ENCODE measurements at regions not wholly inside any gene's neighbourhood (a gene's known extent, or its start where the extent isn't known, plus 50 kb on each side); places are given as distances from the start of the nearest gene placed in this dataset.

DNA sequence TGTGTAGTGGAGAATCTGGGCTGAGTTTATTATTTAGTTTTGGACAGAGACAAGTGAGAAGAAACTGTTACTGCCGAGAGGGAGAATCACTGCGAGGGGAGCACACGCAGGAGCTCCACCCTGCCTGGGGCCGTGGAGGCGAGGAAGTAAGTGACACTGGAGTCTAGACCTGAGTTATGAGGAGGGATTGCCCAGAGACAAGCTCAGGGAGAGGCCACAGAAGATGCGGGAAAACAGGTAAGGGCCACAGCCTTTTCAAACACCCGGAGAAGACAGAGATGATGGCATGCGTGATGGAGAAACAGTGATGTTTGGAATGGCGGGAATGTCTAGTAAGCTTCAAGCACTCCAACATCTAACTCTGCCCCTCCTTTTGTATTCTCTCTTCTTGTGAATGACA lies 84.1 kb downstream of the TNFSF11 start:
- Histone ChIP-seq H3K79me2 (ENCODE audit: low read length) (no peaks in the 10 kb centered on the region), H3K9me2 (replicated peaks; ENCODE audit: low read length) (no peaks in the 10 kb centered on the region), H3K4me3 (ENCODE audit: low read length) (no peak overlapping the region), H4K20me1 (ENCODE audit: low read length) (no peaks in the 10 kb centered on the region), H3K9ac (ENCODE audit: low read length) (no peak overlapping the region), H3K4me1 (ENCODE audit: insufficient read depth, low read length) (no peaks in the 10 kb centered on the region), H3K4me2 (ENCODE audit: low read length) (no peak overlapping the region), H2AFZ (ENCODE audit: low read length) (no peak overlapping the region), H3K27ac (ENCODE audit: low read length) (no peak overlapping the region), H3K36me3 (ENCODE audit: low read depth, low read length) (no peaks in the 10 kb centered on the region), H3K9me3 (ENCODE audit: low read length) (no peaks in the 10 kb centered on the region), H3F3A (ENCODE audit: low read length, unreplicated experiment) (no peaks in the 10 kb centered on the region), H3K27me3 (ENCODE audit: low read length) (no peaks in the 10 kb centered on the region)
- BruUV-seq (replicated peaks): no TSS peak
- ATAC-seq (no peak), DNase-seq (no peak)
- intact Hi-C loops (cut with micrococcal nuclease): no loop called here
- TF ChIP-seq EZH2 (IDR thresholded peaks at IDR 0.05; ENCODE audit: low read length, unreplicated experiment): no peak
- TF ChIP-seq CTCF (conservative IDR thresholded peaks at IDR 0.05; ENCODE audit: low read depth, low read length): no peak
- TF ChIP-seq EZH2phosphoT487 (IDR thresholded peaks at IDR 0.05; ENCODE audit: borderline replicate concordance, low read length): no peak
- CTCF ChIA-PET: interaction anchor here (0.6 kb wide), 1 partner anchor 164 kb away, joined by 3 read pairs; no protein-coding TSS in a partner anchor
- POLR2A ChIA-PET (ENCODE audit: unreplicated experiment): interaction anchor here (0.7 kb wide), 1 partner anchor 186 kb away, joined by 20 read pairs; no protein-coding TSS in a partner anchor

DNA sequence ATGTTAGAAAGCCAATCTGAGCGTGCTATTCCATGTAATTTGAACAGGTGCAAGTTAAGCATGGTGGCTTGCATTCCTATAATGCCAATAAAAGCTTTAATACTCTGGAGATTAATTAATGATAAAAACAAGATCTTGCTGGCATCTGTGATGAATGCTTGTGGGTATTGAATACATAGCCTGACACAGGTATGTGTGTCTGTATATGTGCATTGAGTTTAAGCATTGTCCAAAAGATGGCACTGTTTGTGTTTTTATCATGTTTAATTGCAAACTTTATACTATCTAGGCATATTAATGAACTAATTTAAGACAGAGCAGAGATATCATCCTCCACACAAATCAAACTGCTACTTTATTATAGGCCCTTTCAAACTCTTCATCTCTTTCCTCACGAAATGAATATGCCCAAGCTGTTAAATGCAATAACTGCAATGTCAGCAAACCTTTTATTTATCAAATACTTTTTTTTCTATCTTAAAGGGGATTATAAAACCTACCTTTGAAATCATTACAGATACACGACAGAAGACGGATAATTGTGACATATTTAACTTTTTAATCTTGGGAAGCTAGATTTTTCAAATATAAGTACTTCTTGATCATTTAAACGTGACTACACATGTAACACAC lies 86.5 kb downstream of the TNFSF11 start:
- no peak overlapping the region for H2AFZ ChIP-seq (ENCODE audit: low read length)
- BruUV-seq (replicated peaks): no TSS peak
- POLR2A ChIA-PET (ENCODE audit: unreplicated experiment): no interaction called here
- no peaks in the 10 kb centered on the region for H3K79me2 ChIP-seq (ENCODE audit: low read length)
- H3K9ac ChIP-seq (ENCODE audit: low read length): no peak overlapping the region
- TF ChIP-seq EZH2phosphoT487 (IDR thresholded peaks at IDR 0.05; ENCODE audit: borderline replicate concordance, low read length) (no peak), CTCF (conservative IDR thresholded peaks at IDR 0.05; ENCODE audit: low read depth, low read length) (peak; percentile 57)
- H3K36me3 ChIP-seq (ENCODE audit: low read depth, low read length): no peaks in the 10 kb centered on the region
- CTCF ChIA-PET: no interaction called here
- no peaks in the 10 kb centered on the region for H3K9me2 ChIP-seq (replicated peaks; ENCODE audit: low read length)
- H4K20me1 ChIP-seq (ENCODE audit: low read length): no peaks in the 10 kb centered on the region
- H3K4me2 ChIP-seq (ENCODE audit: low read length): no peak overlapping the region
- DNase-seq (peak; percentile 26), ATAC-seq (peak; percentile 50; the same call in 1 of the 2 replicates)
- H3K27me3 ChIP-seq (ENCODE audit: low read length): no peaks in the 10 kb centered on the region
- no peaks in the 10 kb centered on the region for H3F3A ChIP-seq (ENCODE audit: low read length, unreplicated experiment)
- H3K27ac ChIP-seq (ENCODE audit: low read length): no peak overlapping the region
- no peaks in the 10 kb centered on the region for H3K9me3 ChIP-seq (ENCODE audit: low read length)
- no peaks in the 10 kb centered on the region for H3K4me1 ChIP-seq (ENCODE audit: insufficient read depth, low read length)
- intact Hi-C loops (cut with micrococcal nuclease): loop anchor here (2.0 to 10.0 kb wide), 2 partner anchors 424 to 1144 kb away; no protein-coding TSS in a partner anchor
- no peak overlapping the region for H3K4me3 ChIP-seq (ENCODE audit: low read length)

DNA sequence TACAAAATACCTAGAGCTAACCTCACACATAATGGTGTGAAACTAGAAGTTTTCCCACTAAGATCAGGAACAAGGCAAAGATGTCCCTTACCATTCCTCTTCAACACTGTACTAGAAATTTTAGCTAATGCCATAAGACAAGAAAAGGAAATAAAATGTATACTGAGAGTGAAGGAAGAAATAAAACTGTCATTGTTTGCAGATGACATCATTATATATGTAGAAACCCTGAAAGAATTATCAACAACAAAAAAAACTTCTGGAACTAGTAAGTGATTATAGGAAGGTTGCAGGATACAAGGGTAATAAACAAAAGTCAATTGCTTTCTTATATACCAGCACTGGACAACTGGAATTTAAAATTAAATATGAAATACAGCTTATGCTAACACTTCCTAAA lies 93.7 kb downstream of the TNFSF11 start:
- ATAC-seq (no peak), DNase-seq (no peak)
- Histone ChIP-seq H2AFZ (ENCODE audit: low read length) (no peak overlapping the region), H3K4me1 (ENCODE audit: insufficient read depth, low read length) (no peaks in the 10 kb centered on the region), H3F3A (ENCODE audit: low read length, unreplicated experiment) (no peaks in the 10 kb centered on the region), H3K9me2 (replicated peaks; ENCODE audit: low read length) (no peaks in the 10 kb centered on the region), H3K4me2 (ENCODE audit: low read length) (no peak overlapping the region), H3K36me3 (ENCODE audit: low read depth, low read length) (no peaks in the 10 kb centered on the region), H3K9ac (ENCODE audit: low read length) (no peak overlapping the region), H3K79me2 (ENCODE audit: low read length) (no peaks in the 10 kb centered on the region), H3K27ac (ENCODE audit: low read length) (no peak overlapping the region), H3K27me3 (ENCODE audit: low read length) (no peaks in the 10 kb centered on the region), H3K9me3 (ENCODE audit: low read length) (no peaks in the 10 kb centered on the region), H4K20me1 (ENCODE audit: low read length) (no peaks in the 10 kb centered on the region), H3K4me3 (ENCODE audit: low read length) (no peak overlapping the region)
- ChIA-PET POLR2A (ENCODE audit: unreplicated experiment) (no interaction called here), CTCF (no interaction called here)
- no peak for TF ChIP-seq EZH2 (IDR thresholded peaks at IDR 0.05; ENCODE audit: low read length, unreplicated experiment)
- TF ChIP-seq CTCF (conservative IDR thresholded peaks at IDR 0.05; ENCODE audit: low read depth, low read length): no peak
- no peak for TF ChIP-seq EZH2phosphoT487 (IDR thresholded peaks at IDR 0.05; ENCODE audit: borderline replicate concordance, low read length)
- no TSS peak for BruUV-seq (replicated peaks)
- intact Hi-C loops (cut with micrococcal nuclease): loop anchor here (10.0 kb wide), 1 partner anchor 417 kb away; no protein-coding TSS in a partner anchor

Data from PC-3 (cell line).